ENCODE measurements at regions not wholly inside any gene's neighbourhood (a gene's known extent, or its start where the extent isn't known, plus 50 kb on each side); places are given as distances from the start of the nearest gene placed in this dataset.

DNA sequence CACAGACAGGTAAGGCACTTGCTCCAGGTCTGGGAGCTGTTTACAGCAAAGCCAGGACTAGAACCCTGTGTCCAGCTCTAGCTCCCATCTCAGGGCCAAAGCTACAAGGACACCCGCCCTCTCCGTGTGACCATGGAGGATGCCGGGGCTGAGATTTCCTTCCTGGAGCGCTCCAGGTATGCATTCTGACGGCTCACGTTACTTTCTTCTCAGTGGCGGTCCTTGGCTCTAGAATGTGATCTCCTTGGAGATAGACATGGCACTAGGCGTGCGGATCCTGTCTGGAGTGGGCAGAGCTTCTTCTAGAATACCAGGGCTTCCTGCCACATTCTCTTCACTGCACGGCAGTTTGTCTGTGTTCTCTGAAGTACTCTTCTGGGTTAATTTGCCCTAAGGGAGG lies 185.7 kb downstream of the OPA1 start:
- TF ChIP-seq POLR2A (IDR thresholded peaks at IDR 0.05), result no peak
- TF ChIP-seq, protein P1, sequence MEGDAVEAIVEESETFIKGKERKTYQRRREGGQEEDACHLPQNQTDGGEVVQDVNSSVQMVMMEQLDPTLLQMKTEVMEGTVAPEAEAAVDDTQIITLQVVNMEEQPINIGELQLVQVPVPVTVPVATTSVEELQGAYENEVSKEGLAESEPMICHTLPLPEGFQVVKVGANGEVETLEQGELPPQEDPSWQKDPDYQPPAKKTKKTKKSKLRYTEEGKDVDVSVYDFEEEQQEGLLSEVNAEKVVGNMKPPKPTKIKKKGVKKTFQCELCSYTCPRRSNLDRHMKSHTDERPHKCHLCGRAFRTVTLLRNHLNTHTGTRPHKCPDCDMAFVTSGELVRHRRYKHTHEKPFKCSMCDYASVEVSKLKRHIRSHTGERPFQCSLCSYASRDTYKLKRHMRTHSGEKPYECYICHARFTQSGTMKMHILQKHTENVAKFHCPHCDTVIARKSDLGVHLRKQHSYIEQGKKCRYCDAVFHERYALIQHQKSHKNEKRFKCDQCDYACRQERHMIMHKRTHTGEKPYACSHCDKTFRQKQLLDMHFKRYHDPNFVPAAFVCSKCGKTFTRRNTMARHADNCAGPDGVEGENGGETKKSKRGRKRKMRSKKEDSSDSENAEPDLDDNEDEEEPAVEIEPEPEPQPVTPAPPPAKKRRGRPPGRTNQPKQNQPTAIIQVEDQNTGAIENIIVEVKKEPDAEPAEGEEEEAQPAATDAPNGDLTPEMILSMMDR (IDR thresholded peaks at IDR 0.05), result no peak

Data from prostate gland (tissue), 2 donors.